Keratinocyte (primary cell): ENCODE measurements at regions not wholly inside any gene's neighbourhood (a gene's known extent, or its start where the extent isn't known, plus 50 kb on each side); places are given as distances from the start of the nearest gene placed in this dataset.

Experiments used
- DNase-seq: peaks from one replicate; pipeline ENCODE4 v3.0.0-alpha.2; 2011; ENCODE audit warnings: low read depth, missing footprints, low spot score
- FAIRE-seq: peaks from 2 replicates; lab custom pipeline; 2011; peaks lifted over from hg19 to GRCh38; lab: Jason Lieb, UNC
- H2AFZ ChIP-seq: 2 replicates; pipeline ENCODE4 v1.6.0; 2012; ENCODE audit warnings: low read length, control low read depth, inconsistent platforms; ENCODE audit not compliant: control insufficient read depth
- H3K27ac ChIP-seq: 2 replicates; pipeline ENCODE4 v1.5.1; 2011; ENCODE audit warnings: low read length; ENCODE audit not compliant: control insufficient read depth, insufficient read depth
- H3K27me3 ChIP-seq: 3 replicates; pipeline ENCODE4 v1.6.0; 2011; ENCODE audit warnings: low read length; ENCODE audit not compliant: control insufficient read depth, insufficient read depth; ENCODE audit errors: extremely low read depth
- H3K36me3 ChIP-seq, 2 experiments: 2 replicates in 1 of 2; 3 replicates in 1 of 2; pipeline ENCODE4 v1.5.1; 2011; ENCODE audit warnings: low read length in 2 of 2, mild to moderate bottlenecking in 1 of 2; ENCODE audit not compliant: control insufficient read depth in 2 of 2, insufficient read depth in 2 of 2; ENCODE audit errors: extremely low read depth in 1 of 2
- H3K4me1 ChIP-seq: 3 replicates; pipeline ENCODE4 v1.5.1; 2011; ENCODE audit warnings: low read length; ENCODE audit not compliant: control insufficient read depth, insufficient read depth; ENCODE audit errors: extremely low read depth
- H3K4me2 ChIP-seq: 3 replicates; pipeline ENCODE4 v1.6.0; 2011; ENCODE audit warnings: low read depth, low read length; ENCODE audit not compliant: control insufficient read depth, insufficient read depth; ENCODE audit errors: extremely low read depth
- H3K4me3 ChIP-seq, 3 experiments: fragments of 200-600 bp in 1 of 3; sonication (generic) in 1 of 3; 2 replicates in 2 of 3; 3 replicates in 1 of 3; pipeline ENCODE4 v1.5.1; 2011 to 2016; ENCODE audit warnings: low read length in 3 of 3, mild to moderate bottlenecking in 3 of 3, control low read depth in 2 of 3, inconsistent platforms in 1 of 3, low read depth in 1 of 3, mixed read lengths in 1 of 3, mixed run types in 1 of 3, moderate library complexity in 1 of 3; ENCODE audit not compliant: control insufficient read depth in 2 of 3, insufficient read depth in 2 of 3; ENCODE audit errors: extremely low read depth in 1 of 3
- H3K79me2 ChIP-seq: 2 replicates; pipeline ENCODE4 v1.6.0; 2012; ENCODE audit warnings: low read length; ENCODE audit not compliant: control insufficient read depth, insufficient read depth
- H3K9ac ChIP-seq: 3 replicates; pipeline ENCODE4 v1.6.0; 2011; ENCODE audit warnings: low read length; ENCODE audit not compliant: control insufficient read depth, insufficient read depth; ENCODE audit errors: extremely low read depth
- H3K9me1 ChIP-seq: 3 replicates; pipeline ENCODE4 v1.6.0; 2011; ENCODE audit warnings: low read length; ENCODE audit not compliant: control insufficient read depth, insufficient read depth; ENCODE audit errors: extremely low read depth
- H3K9me3 ChIP-seq: 2 replicates; pipeline ENCODE4 v1.5.1; 2012; ENCODE audit warnings: low read depth, low read length; ENCODE audit not compliant: control insufficient read depth
- H4K20me1 ChIP-seq: 3 replicates; pipeline ENCODE4 v1.6.0; 2011; ENCODE audit warnings: low read length; ENCODE audit not compliant: control insufficient read depth, insufficient read depth; ENCODE audit errors: extremely low read depth
- EZH2 ChIP-seq: IDR thresholded peaks from one replicate; pipeline ENCODE4 v1.6.1; 2012; ENCODE audit warnings: inconsistent platforms, mild to moderate bottlenecking, low read length, moderate library complexity
- dilution Hi-C: fragments of 300-500 bp; cut with MboI; formaldehyde crosslinking; loops from one replicate; pipeline ENCODE4 v1.7.0; 2020; ENCODE audit warnings: low sequenced_read_pairs; ENCODE audit not compliant: extremely low pct_ligation_motif_present
- TF ChIP-seq, protein P1 (sequence below), 3 experiments: IDR thresholded peaks in 1 of 3; conservative IDR thresholded peaks in 1 of 3; optimal IDR thresholded peaks in 1 of 3; 2 replicates in 2 of 3; 3 replicates in 1 of 3; pipeline versions ENCODE3 to v1.5.1; 2011; ENCODE audit warnings: low read length in 3 of 3, mild to moderate bottlenecking in 3 of 3, moderate library complexity in 2 of 3, control low read depth in 1 of 3, inconsistent platforms in 1 of 3; ENCODE audit not compliant: insufficient read depth in 2 of 3; ENCODE audit errors: extremely low read depth in 1 of 3

GRCh38 chr6:2454180-2454579, 208.8 kb upstream of the GMDS start:
- no peak for DNase-seq
- dilution Hi-C loops = no loop called here
- Histone ChIP-seq H3K36me3 (no peaks in the 10 kb centered on the region), H3K79me2 (no peaks in the 10 kb centered on the region), H4K20me1 (no peaks in the 10 kb centered on the region), H3K27me3 (peaks cover 20% of the 10 kb centered on the region), H3K4me3 (no peak overlapping the region), H3K9me3 (no peaks in the 10 kb centered on the region), H3K9me1 (no peaks in the 10 kb centered on the region), H2AFZ (no peak overlapping the region), H3K27ac (no peak overlapping the region), H3K4me1 (no peaks in the 10 kb centered on the region), H3K4me2 (no peak overlapping the region), H3K9ac (no peak overlapping the region)
- TF ChIP-seq, protein P1, sequence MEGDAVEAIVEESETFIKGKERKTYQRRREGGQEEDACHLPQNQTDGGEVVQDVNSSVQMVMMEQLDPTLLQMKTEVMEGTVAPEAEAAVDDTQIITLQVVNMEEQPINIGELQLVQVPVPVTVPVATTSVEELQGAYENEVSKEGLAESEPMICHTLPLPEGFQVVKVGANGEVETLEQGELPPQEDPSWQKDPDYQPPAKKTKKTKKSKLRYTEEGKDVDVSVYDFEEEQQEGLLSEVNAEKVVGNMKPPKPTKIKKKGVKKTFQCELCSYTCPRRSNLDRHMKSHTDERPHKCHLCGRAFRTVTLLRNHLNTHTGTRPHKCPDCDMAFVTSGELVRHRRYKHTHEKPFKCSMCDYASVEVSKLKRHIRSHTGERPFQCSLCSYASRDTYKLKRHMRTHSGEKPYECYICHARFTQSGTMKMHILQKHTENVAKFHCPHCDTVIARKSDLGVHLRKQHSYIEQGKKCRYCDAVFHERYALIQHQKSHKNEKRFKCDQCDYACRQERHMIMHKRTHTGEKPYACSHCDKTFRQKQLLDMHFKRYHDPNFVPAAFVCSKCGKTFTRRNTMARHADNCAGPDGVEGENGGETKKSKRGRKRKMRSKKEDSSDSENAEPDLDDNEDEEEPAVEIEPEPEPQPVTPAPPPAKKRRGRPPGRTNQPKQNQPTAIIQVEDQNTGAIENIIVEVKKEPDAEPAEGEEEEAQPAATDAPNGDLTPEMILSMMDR (optimal IDR thresholded peaks at IDR 0.05 in 1 of 3, IDR thresholded peaks at IDR 0.05 in 1 of 3, conservative IDR thresholded peaks at IDR 0.05 in 1 of 3; ENCODE audit: extremely low read depth in 1 of 3, insufficient read depth in 2 of 3, low read length in 3 of 3) = no peak
- no peak for TF ChIP-seq EZH2
- FAIRE-seq = no peak

- FAIRE-seq = no peak
- Histone ChIP-seq H3K4me3 (no peak overlapping the region), H3K4me1 (no peaks in the 10 kb centered on the region), H3K79me2 (no peaks in the 10 kb centered on the region), H3K27me3 (peaks cover 20% of the 10 kb centered on the region), H2AFZ (no peak overlapping the region), H3K4me2 (peak overlapping the region; percentile 17), H3K9me3 (no peaks in the 10 kb centered on the region), H3K9ac (no peak overlapping the region), H3K9me1 (no peaks in the 10 kb centered on the region), H4K20me1 (no peaks in the 10 kb centered on the region), H3K27ac (no peak overlapping the region), H3K36me3 (no peaks in the 10 kb centered on the region)
- no peak for DNase-seq
- dilution Hi-C loops = no loop called here
- TF ChIP-seq EZH2 = peak; percentile 11
- TF ChIP-seq, protein P1 (optimal IDR thresholded peaks at IDR 0.05 in 1 of 3, IDR thresholded peaks at IDR 0.05 in 1 of 3, conservative IDR thresholded peaks at IDR 0.05 in 1 of 3; ENCODE audit: extremely low read depth in 1 of 3, insufficient read depth in 2 of 3, low read length in 3 of 3) = peak in 2 of 3 experiments; percentile 4 to 13
Measured at GRCh38 chr6:2450546-2450945, 205.1 kb upstream of the GMDS start.
